PC-3 (cell line): ENCODE measurements at regions not wholly inside any gene's neighbourhood (a gene's known extent, or its start where the extent isn't known, plus 50 kb on each side); places are given as distances from the start of the nearest gene placed in this dataset.

Experiments
- ATAC-seq: fragments of 200-7000 bp; cut with Tn5 transposase; 2 replicates; pipeline ENCODE4 v1.9.1; 2020; ENCODE audit warnings: mild to moderate bottlenecking, moderate library complexity
- BruUV-seq: library from RNA; stranded (reverse); fragments of 400-500 nt; replicated peaks from 2 replicates; lab custom pipeline; 2021; lab: Mats Ljungman, UMichigan
- CTCF ChIA-PET: fragments of 300-600 bp; sonication (Branson Sonifier 250); formaldehyde crosslinking; loops from one replicate; lab custom pipeline; 2022; ENCODE audit warnings: antibody characterized with exemption; lab: Charles Lee
- POLR2A ChIA-PET: fragments of 300-600 bp; sonication (Branson Sonifier 250); formaldehyde crosslinking; loops from one replicate; lab custom pipeline; 2022; ENCODE audit warnings: antibody characterized with exemption; ENCODE audit not compliant: unreplicated experiment; lab: Charles Lee
- DNase-seq: peaks from one replicate; pipeline ENCODE4 v3.0.0-alpha.2; 2015
- H2AFZ ChIP-seq: fragments of 300-600 bp; sonication (generic); 2 replicates; pipeline ENCODE4 v1.6.0; 2016; ENCODE audit warnings: antibody characterized with exemption, low read length
- H3F3A ChIP-seq: fragments of 300-600 bp; sonication (generic); one replicate; pipeline ENCODE4 v1.6.0; 2017; ENCODE audit warnings: antibody characterized with exemption, low read length, control low read depth, mild to moderate bottlenecking; ENCODE audit not compliant: unreplicated experiment
- H3K27ac ChIP-seq: fragments of 300-600 bp; sonication (generic); 2 replicates; pipeline ENCODE4 v1.5.1; 2016; ENCODE audit warnings: mild to moderate bottlenecking, low read length
- H3K27me3 ChIP-seq: fragments of 300-600 bp; sonication (generic); 2 replicates; pipeline ENCODE4 v1.6.1; 2016; ENCODE audit warnings: low read length, mixed read lengths
- H3K36me3 ChIP-seq: fragments of 300-600 bp; sonication (generic); 2 replicates; pipeline ENCODE4 v1.6.1; 2016; ENCODE audit warnings: low read depth, mixed run types, low read length, mixed read lengths
- H3K4me1 ChIP-seq: fragments of 300-600 bp; sonication (generic); 2 replicates; pipeline ENCODE4 v1.5.1; 2016; ENCODE audit warnings: low read length; ENCODE audit not compliant: insufficient read depth
- H3K4me2 ChIP-seq: fragments of 300-600 bp; sonication (generic); 2 replicates; pipeline ENCODE4 v1.6.0; 2016; ENCODE audit warnings: low read length
- H3K4me3 ChIP-seq: fragments of 300-600 bp; sonication (generic); 2 replicates; pipeline ENCODE4 v1.5.1; 2016; ENCODE audit warnings: mild to moderate bottlenecking, low read length, mixed read lengths
- H3K79me2 ChIP-seq: fragments of 300-600 bp; sonication (generic); 2 replicates; pipeline ENCODE4 v1.6.1; 2017; ENCODE audit warnings: low read length, mixed read lengths
- H3K9ac ChIP-seq: fragments of 300-600 bp; sonication (generic); 2 replicates; pipeline ENCODE4 v1.6.0; 2016; ENCODE audit warnings: mild to moderate bottlenecking, low read length
- H3K9me2 ChIP-seq: fragments of 300-600 bp; sonication (generic); replicated peaks from 2 replicates; pipeline ENCODE4 v1.6.1; 2016; ENCODE audit warnings: mixed run types, low read length, mixed read lengths
- H3K9me3 ChIP-seq: fragments of 300-600 bp; sonication (generic); 2 replicates; pipeline ENCODE4 v1.6.1; 2016; ENCODE audit warnings: low read length, mixed read lengths
- H4K20me1 ChIP-seq: fragments of 300-600 bp; sonication (generic); 2 replicates; pipeline ENCODE4 v1.6.1; 2016; ENCODE audit warnings: low read length, mixed read lengths
- EZH2 ChIP-seq: fragments of 300-600 bp; sonication (generic); IDR thresholded peaks from one replicate; pipeline ENCODE4 v1.6.1; 2017; ENCODE audit warnings: antibody characterized with exemption, mild to moderate bottlenecking, low read length; ENCODE audit not compliant: unreplicated experiment
- EZH2phosphoT487 ChIP-seq: fragments of 300-600 bp; sonication (generic); IDR thresholded peaks from 2 replicates; pipeline ENCODE4 v1.6.1; 2018; ENCODE audit warnings: mild to moderate bottlenecking, antibody characterized with exemption, low read length, borderline replicate concordance
- intact Hi-C: fragments of 100-400 bp; cut with micrococcal nuclease; formaldehyde crosslinking; loops from 2 replicates; pipeline ENCODE4 v1.9.0; 2023
- TF ChIP-seq, protein P1 (sequence below): fragments of 300-600 bp; sonication (generic); conservative IDR thresholded peaks from 2 replicates; pipeline ENCODE4 v1.5.1; 2017; ENCODE audit warnings: antibody characterized with exemption, low read depth, mild to moderate bottlenecking, low read length

DNA sequence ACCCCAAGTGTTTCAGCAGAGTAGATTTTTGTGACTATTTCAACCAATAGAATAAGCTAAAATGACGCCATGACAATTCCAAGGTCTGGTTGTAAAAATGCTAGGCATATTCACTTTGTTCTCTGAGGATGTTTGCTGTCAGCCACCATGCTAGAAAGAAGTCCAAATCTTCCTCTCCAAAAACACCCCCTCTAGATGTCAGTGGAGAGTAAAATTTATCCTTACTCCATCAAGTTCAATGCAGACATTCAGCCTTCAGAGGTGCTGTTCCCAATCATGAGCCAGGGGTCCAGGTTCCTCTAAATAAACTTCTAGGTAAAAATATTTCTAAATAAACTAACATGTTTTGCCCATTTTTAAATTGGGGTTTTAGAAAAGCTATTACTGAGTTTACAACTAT lies 395.4 kb upstream of the ADAMTS5 start:
- POLR2A ChIA-PET = no interaction called here
- H3K9me3 ChIP-seq = no peaks in the 10 kb centered on the region
- H4K20me1 ChIP-seq = no peaks in the 10 kb centered on the region
- CTCF ChIA-PET = no interaction called here
- no peaks in the 10 kb centered on the region for H3F3A ChIP-seq
- no peak overlapping the region for H3K27ac ChIP-seq
- H3K27me3 ChIP-seq = no peaks in the 10 kb centered on the region
- H3K4me2 ChIP-seq = no peak overlapping the region
- no peaks in the 10 kb centered on the region for H3K9me2 ChIP-seq
- H3K36me3 ChIP-seq = no peaks in the 10 kb centered on the region
- no peak overlapping the region for H3K4me3 ChIP-seq
- no peaks in the 10 kb centered on the region for H3K4me1 ChIP-seq
- BruUV-seq = no TSS peak
- no peak overlapping the region for H2AFZ ChIP-seq
- no peak overlapping the region for H3K9ac ChIP-seq
- ATAC-seq (peak; percentile 79), DNase-seq (peak; percentile 12)
- intact Hi-C loops = loop anchor here (1.0 to 10.0 kb wide), 3 partner anchors 202 to 973 kb away; no protein-coding TSS in a partner anchor
- TF ChIP-seq, protein P1, sequence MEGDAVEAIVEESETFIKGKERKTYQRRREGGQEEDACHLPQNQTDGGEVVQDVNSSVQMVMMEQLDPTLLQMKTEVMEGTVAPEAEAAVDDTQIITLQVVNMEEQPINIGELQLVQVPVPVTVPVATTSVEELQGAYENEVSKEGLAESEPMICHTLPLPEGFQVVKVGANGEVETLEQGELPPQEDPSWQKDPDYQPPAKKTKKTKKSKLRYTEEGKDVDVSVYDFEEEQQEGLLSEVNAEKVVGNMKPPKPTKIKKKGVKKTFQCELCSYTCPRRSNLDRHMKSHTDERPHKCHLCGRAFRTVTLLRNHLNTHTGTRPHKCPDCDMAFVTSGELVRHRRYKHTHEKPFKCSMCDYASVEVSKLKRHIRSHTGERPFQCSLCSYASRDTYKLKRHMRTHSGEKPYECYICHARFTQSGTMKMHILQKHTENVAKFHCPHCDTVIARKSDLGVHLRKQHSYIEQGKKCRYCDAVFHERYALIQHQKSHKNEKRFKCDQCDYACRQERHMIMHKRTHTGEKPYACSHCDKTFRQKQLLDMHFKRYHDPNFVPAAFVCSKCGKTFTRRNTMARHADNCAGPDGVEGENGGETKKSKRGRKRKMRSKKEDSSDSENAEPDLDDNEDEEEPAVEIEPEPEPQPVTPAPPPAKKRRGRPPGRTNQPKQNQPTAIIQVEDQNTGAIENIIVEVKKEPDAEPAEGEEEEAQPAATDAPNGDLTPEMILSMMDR = no peak; the same call in 1 of the 2 replicates
- no peak for TF ChIP-seq EZH2
- no peak for TF ChIP-seq EZH2phosphoT487
- H3K79me2 ChIP-seq = no peaks in the 10 kb centered on the region

DNA sequence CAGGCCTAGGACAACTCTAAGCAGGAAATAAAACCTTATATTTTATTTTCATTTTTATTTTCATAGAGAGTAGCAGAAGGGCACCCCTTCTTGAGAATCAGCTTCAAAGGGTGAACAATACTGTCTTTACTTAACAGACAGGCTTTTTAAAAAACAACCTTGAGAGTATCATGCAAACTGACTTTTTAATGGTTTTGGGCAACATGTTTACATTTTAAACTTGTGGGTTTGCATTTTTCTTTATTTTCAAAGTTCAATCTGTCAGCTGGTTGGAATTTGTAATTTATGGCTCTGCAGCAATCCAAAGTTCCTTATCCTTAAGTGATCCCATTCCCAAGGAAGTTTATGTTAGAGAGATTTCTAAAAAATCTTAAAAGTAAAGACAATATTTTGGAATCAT lies 392.3 kb upstream of the ADAMTS5 start:
- BruUV-seq = no TSS peak
- Histone ChIP-seq H3K79me2 (no peaks in the 10 kb centered on the region), H3K9ac (no peak overlapping the region), H3K9me2 (no peaks in the 10 kb centered on the region), H3K4me2 (no peak overlapping the region), H2AFZ (no peak overlapping the region), H3K4me3 (no peak overlapping the region), H3K9me3 (0 out of 2 replicates have a peak, but pooled peaks cover 6% of the 10 kb centered on the region), H4K20me1 (no peaks in the 10 kb centered on the region), H3K27ac (no peak overlapping the region), H3K27me3 (no peaks in the 10 kb centered on the region), H3K36me3 (no peaks in the 10 kb centered on the region), H3K4me1 (no peaks in the 10 kb centered on the region), H3F3A (no peaks in the 10 kb centered on the region)
- DNase-seq = no peak
- POLR2A ChIA-PET = no interaction called here
- intact Hi-C loops = no loop called here
- CTCF ChIA-PET = no interaction called here
- TF ChIP-seq EZH2phosphoT487 (no peak), EZH2 (no peak)
- TF ChIP-seq, protein P1 = no peak
- ATAC-seq = no peak

DNA sequence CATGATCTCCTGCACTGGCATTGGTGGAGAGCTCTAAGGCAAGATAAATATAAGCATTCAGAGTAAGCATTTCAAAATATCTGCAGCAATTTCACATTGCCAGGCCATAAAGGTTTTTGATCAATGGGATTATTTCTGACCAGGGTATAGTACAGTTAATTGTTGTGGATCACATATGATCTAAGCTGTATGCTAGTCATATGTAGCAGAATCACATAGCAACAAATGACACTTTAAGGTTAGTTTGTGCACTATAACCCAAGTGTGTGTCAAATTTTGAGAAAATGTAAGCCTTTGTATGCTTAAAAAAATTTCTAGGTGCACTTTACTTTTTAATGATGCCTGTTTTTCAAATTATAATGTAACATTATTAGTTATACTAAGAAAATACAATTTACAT lies 386.0 kb upstream of the ADAMTS5 start:
- no peak overlapping the region for H2AFZ ChIP-seq
- no peaks in the 10 kb centered on the region for H3F3A ChIP-seq
- 0 out of 2 replicates have a peak, but pooled peaks cover 6% of the 10 kb centered on the region for H3K9me3 ChIP-seq
- ChIA-PET CTCF (no interaction called here), POLR2A (no interaction called here)
- H3K4me2 ChIP-seq = no peak overlapping the region
- no peak overlapping the region for H3K27ac ChIP-seq
- H3K4me3 ChIP-seq = no peak overlapping the region
- no peaks in the 10 kb centered on the region for H4K20me1 ChIP-seq
- ATAC-seq (no peak), DNase-seq (no peak)
- no peaks in the 10 kb centered on the region for H3K4me1 ChIP-seq
- no peaks in the 10 kb centered on the region for H3K79me2 ChIP-seq
- no peak overlapping the region for H3K9ac ChIP-seq
- intact Hi-C loops = no loop called here
- no peaks in the 10 kb centered on the region for H3K27me3 ChIP-seq
- TF ChIP-seq EZH2 (no peak), EZH2phosphoT487 (no peak)
- TF ChIP-seq, protein P1 = no peak
- no TSS peak for BruUV-seq
- H3K9me2 ChIP-seq = no peaks in the 10 kb centered on the region
- no peaks in the 10 kb centered on the region for H3K36me3 ChIP-seq
